ENCODE measurements at regions not wholly inside any gene's neighbourhood (a gene's known extent, or its start where the extent isn't known, plus 50 kb on each side); places are given as distances from the start of the nearest gene placed in this dataset.

DNA sequence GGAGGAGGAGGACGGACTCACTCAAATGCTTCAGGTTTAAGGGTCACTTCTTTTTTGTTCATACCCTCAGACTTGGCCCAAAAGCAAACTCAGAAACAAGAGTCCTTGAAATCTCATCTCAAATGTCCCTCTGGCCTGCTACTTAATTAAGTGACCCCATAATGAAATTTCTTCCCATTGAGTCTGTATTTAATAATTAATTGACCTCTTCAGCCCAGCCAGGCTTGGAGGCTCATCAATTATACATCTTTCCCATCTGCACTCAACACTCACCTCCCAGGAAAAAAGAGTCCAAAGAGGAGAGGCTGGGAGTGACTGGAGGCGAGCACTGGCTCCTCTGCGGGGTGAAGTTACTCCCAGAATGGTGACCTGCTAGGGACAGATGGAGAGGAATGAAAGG, 90.5 kb upstream of the EYA2 start:
- DNase-seq (ENCODE audit: low spot score) (no peak), ATAC-seq (no peak)
- ChIA-PET POLR2A (no interaction called here), CTCF (interaction anchor here (1.1 to 1.3 kb wide), 2 partner anchors 17 to 51 kb away, joined by 5 to 6 read pairs; no protein-coding TSS in a partner anchor)
- H3K27me3 Mint-ChIP-seq (ENCODE audit: low read depth) = no peaks in the 10 kb centered on the region; the same call in 1 of the 2 replicates
- TF ChIP-seq, protein P1, sequence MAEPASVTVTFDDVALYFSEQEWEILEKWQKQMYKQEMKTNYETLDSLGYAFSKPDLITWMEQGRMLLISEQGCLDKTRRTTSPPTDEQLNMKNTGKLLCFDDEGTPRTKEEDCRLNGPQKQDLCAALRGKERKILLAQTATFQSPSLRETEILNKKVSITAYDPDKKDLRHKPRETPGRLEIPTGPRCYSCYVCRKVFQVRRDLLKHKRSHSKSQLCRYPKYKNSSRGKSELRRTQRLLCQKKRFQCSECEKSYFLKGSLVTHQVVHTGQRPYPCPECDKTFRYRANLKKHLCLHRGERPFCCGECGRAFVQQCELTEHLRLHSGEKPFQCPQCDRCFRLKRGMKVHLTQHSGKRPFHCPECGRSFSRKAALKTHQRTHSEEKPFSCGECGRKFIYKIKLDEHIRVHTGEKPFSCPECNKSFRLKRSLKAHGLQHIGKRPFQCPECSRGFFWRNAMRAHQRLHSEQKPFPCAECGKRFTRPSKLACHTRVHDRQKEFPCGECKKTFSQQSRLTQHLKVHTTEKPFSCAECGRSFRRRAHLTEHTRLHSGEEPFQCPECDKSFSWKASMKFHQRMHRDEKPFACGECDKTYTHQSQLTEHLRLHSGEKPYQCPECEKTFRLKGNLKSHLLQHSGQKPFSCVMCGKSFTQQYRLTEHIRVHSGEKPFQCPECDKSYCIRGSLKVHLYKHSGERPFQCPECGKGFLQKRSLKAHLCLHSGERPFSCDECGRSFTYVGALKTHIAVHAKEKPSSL (CRISPR knock-in tag; conservative IDR thresholded peaks at IDR 0.05) = no peak
- TF ChIP-seq, protein P2, sequence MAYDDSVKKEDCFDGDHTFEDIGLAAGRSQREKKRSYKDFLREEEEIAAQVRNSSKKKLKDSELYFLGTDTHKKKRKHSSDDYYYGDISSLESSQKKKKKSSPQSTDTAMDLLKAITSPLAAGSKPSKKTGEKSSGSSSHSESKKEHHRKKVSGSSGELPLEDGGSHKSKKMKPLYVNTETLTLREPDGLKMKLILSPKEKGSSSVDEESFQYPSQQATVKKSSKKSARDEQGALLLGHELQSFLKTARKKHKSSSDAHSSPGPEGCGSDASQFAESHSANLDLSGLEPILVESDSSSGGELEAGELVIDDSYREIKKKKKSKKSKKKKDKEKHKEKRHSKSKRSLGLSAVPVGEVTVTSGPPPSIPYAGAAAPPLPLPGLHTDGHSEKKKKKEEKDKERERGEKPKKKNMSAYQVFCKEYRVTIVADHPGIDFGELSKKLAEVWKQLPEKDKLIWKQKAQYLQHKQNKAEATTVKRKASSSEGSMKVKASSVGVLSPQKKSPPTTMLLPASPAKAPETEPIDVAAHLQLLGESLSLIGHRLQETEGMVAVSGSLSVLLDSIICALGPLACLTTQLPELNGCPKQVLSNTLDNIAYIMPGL (CRISPR knock-in tag; IDR thresholded peaks at IDR 0.05) = no peak
- no peak overlapping the region for H3K4me3 Mint-ChIP-seq
- no peak overlapping the region for H3K27ac Mint-ChIP-seq
- peaks cover 19% of the 10 kb centered on the region for H3K4me1 Mint-ChIP-seq
- H3K36me3 Mint-ChIP-seq = no peaks in the 10 kb centered on the region
- no peaks in the 10 kb centered on the region for H3K9me3 Mint-ChIP-seq

DNA sequence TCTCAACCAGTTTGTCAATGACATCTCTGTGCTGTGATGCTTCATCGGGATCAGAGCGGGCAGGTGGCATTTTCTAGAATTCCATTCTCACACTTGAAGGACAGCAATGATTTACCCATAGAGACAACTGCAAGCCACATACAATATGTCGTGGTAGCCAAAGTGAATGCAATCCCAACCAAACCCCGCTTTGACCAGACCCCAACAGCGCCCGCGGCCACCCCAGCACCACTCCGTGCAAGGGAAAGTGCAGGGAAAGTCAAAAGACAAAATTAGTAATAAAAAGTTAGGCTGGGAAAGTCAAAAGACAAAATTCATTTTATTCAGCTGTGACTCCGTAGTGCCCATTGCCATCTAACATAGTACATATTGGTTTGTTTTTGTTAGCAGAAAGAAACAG, 88.8 kb upstream of the EYA2 start:
- CTCF ChIA-PET = interaction anchor here (0.8 to 0.9 kb wide), 2 partner anchors 15 to 53 kb away, joined by 3 read pairs; no protein-coding TSS in a partner anchor
- H3K36me3 Mint-ChIP-seq = no peaks in the 10 kb centered on the region
- DNase-seq (ENCODE audit: low spot score) (no peak), ATAC-seq (no peak)
- POLR2A ChIA-PET = no interaction called here
- H3K4me1 Mint-ChIP-seq = peaks cover 24% of the 10 kb centered on the region
- no peaks in the 10 kb centered on the region for H3K27me3 Mint-ChIP-seq (ENCODE audit: low read depth)
- no peak overlapping the region for H3K27ac Mint-ChIP-seq
- no peak overlapping the region for H3K4me3 Mint-ChIP-seq
- no peaks in the 10 kb centered on the region for H3K9me3 Mint-ChIP-seq
- TF ChIP-seq ZNF396 (CRISPR knock-in tag; IDR thresholded peaks at IDR 0.05; ENCODE audit: borderline replicate concordance) (no peak), EMX1 (CRISPR knock-in tag; IDR thresholded peaks at IDR 0.05) (no peak), CREM (CRISPR knock-in tag; IDR thresholded peaks at IDR 0.05) (no peak), FOXK1 (CRISPR knock-in tag; IDR thresholded peaks at IDR 0.05) (no peak), IRF2 (CRISPR knock-in tag; IDR thresholded peaks at IDR 0.05; ENCODE audit: borderline replicate concordance, low read depth) (no peak), CREB1 (CRISPR knock-in tag; IDR thresholded peaks at IDR 0.05) (no peak), HMGA2 (CRISPR knock-in tag; IDR thresholded peaks at IDR 0.05) (no peak), SMAD4 (CRISPR knock-in tag; IDR thresholded peaks at IDR 0.05) (no peak), GTF2I (CRISPR knock-in tag; conservative IDR thresholded peaks at IDR 0.05) (no peak), ZNF423 (CRISPR knock-in tag; IDR thresholded peaks at IDR 0.05) (no peak)
- TF ChIP-seq, protein P3, sequence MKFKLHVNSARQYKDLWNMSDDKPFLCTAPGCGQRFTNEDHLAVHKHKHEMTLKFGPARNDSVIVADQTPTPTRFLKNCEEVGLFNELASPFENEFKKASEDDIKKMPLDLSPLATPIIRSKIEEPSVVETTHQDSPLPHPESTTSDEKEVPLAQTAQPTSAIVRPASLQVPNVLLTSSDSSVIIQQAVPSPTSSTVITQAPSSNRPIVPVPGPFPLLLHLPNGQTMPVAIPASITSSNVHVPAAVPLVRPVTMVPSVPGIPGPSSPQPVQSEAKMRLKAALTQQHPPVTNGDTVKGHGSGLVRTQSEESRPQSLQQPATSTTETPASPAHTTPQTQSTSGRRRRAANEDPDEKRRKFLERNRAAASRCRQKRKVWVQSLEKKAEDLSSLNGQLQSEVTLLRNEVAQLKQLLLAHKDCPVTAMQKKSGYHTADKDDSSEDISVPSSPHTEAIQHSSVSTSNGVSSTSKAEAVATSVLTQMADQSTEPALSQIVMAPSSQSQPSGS (CRISPR knock-in tag; IDR thresholded peaks at IDR 0.05; ENCODE audit: borderline replicate concordance, low read depth) = no peak
- TF ChIP-seq, protein P4, sequence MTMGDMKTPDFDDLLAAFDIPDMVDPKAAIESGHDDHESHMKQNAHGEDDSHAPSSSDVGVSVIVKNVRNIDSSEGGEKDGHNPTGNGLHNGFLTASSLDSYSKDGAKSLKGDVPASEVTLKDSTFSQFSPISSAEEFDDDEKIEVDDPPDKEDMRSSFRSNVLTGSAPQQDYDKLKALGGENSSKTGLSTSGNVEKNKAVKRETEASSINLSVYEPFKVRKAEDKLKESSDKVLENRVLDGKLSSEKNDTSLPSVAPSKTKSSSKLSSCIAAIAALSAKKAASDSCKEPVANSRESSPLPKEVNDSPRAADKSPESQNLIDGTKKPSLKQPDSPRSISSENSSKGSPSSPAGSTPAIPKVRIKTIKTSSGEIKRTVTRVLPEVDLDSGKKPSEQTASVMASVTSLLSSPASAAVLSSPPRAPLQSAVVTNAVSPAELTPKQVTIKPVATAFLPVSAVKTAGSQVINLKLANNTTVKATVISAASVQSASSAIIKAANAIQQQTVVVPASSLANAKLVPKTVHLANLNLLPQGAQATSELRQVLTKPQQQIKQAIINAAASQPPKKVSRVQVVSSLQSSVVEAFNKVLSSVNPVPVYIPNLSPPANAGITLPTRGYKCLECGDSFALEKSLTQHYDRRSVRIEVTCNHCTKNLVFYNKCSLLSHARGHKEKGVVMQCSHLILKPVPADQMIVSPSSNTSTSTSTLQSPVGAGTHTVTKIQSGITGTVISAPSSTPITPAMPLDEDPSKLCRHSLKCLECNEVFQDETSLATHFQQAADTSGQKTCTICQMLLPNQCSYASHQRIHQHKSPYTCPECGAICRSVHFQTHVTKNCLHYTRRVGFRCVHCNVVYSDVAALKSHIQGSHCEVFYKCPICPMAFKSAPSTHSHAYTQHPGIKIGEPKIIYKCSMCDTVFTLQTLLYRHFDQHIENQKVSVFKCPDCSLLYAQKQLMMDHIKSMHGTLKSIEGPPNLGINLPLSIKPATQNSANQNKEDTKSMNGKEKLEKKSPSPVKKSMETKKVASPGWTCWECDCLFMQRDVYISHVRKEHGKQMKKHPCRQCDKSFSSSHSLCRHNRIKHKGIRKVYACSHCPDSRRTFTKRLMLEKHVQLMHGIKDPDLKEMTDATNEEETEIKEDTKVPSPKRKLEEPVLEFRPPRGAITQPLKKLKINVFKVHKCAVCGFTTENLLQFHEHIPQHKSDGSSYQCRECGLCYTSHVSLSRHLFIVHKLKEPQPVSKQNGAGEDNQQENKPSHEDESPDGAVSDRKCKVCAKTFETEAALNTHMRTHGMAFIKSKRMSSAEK (CRISPR knock-in tag; IDR thresholded peaks at IDR 0.05; ENCODE audit: borderline replicate concordance) = no peak
- TF ChIP-seq, protein P5, sequence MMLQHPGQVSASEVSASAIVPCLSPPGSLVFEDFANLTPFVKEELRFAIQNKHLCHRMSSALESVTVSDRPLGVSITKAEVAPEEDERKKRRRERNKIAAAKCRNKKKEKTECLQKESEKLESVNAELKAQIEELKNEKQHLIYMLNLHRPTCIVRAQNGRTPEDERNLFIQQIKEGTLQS (CRISPR knock-in tag; conservative IDR thresholded peaks at IDR 0.05) = no peak
- TF ChIP-seq, protein P6, sequence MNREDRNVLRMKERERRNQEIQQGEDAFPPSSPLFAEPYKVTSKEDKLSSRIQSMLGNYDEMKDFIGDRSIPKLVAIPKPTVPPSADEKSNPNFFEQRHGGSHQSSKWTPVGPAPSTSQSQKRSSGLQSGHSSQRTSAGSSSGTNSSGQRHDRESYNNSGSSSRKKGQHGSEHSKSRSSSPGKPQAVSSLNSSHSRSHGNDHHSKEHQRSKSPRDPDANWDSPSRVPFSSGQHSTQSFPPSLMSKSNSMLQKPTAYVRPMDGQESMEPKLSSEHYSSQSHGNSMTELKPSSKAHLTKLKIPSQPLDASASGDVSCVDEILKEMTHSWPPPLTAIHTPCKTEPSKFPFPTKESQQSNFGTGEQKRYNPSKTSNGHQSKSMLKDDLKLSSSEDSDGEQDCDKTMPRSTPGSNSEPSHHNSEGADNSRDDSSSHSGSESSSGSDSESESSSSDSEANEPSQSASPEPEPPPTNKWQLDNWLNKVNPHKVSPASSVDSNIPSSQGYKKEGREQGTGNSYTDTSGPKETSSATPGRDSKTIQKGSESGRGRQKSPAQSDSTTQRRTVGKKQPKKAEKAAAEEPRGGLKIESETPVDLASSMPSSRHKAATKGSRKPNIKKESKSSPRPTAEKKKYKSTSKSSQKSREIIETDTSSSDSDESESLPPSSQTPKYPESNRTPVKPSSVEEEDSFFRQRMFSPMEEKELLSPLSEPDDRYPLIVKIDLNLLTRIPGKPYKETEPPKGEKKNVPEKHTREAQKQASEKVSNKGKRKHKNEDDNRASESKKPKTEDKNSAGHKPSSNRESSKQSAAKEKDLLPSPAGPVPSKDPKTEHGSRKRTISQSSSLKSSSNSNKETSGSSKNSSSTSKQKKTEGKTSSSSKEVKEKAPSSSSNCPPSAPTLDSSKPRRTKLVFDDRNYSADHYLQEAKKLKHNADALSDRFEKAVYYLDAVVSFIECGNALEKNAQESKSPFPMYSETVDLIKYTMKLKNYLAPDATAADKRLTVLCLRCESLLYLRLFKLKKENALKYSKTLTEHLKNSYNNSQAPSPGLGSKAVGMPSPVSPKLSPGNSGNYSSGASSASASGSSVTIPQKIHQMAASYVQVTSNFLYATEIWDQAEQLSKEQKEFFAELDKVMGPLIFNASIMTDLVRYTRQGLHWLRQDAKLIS (CRISPR knock-in tag; IDR thresholded peaks at IDR 0.05; ENCODE audit: borderline replicate concordance) = no peak
- TF ChIP-seq, protein P7, sequence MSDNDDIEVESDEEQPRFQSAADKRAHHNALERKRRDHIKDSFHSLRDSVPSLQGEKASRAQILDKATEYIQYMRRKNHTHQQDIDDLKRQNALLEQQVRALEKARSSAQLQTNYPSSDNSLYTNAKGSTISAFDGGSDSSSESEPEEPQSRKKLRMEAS (CRISPR knock-in tag; IDR thresholded peaks at IDR 0.05) = no peak
